ENCODE measurements at regions not wholly inside any gene's neighbourhood (a gene's known extent, or its start where the extent isn't known, plus 50 kb on each side); places are given as distances from the start of the nearest gene placed in this dataset.
A peak's percentile ranks its signal among the peaks of the same experiment; 100 is the strongest.

DNA sequence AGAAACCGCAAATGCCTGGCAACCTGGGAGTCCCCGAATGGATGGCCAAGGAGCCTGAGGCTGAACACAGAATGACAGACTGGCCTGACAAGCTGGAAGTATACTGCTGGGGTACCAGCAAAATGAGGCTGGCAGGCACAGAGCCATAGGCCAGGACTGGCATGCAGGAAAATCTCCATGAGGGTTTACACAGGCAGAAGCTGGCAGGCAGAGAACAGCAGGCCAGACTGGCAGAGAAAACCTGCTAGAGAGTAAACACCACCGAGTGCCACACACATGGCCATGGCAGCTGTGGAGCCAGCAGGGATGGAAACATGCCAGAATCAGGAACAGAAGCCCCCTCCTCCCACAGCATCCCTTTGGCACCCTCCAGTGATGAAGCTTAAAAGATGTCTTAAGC, 63.4 kb downstream of the CRPPA start:
- DNase-seq (ENCODE audit: extremely low read depth, low read depth), result no peak
- no peak overlapping the region for H3K4me3 ChIP-seq (replicated peaks; ENCODE audit: low read depth, low read length)
- TF ChIP-seq, protein P1, sequence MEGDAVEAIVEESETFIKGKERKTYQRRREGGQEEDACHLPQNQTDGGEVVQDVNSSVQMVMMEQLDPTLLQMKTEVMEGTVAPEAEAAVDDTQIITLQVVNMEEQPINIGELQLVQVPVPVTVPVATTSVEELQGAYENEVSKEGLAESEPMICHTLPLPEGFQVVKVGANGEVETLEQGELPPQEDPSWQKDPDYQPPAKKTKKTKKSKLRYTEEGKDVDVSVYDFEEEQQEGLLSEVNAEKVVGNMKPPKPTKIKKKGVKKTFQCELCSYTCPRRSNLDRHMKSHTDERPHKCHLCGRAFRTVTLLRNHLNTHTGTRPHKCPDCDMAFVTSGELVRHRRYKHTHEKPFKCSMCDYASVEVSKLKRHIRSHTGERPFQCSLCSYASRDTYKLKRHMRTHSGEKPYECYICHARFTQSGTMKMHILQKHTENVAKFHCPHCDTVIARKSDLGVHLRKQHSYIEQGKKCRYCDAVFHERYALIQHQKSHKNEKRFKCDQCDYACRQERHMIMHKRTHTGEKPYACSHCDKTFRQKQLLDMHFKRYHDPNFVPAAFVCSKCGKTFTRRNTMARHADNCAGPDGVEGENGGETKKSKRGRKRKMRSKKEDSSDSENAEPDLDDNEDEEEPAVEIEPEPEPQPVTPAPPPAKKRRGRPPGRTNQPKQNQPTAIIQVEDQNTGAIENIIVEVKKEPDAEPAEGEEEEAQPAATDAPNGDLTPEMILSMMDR (IDR thresholded peaks at IDR 0.05; ENCODE audit: low read depth, low read length, missing control alignments), result no peak

DNA sequence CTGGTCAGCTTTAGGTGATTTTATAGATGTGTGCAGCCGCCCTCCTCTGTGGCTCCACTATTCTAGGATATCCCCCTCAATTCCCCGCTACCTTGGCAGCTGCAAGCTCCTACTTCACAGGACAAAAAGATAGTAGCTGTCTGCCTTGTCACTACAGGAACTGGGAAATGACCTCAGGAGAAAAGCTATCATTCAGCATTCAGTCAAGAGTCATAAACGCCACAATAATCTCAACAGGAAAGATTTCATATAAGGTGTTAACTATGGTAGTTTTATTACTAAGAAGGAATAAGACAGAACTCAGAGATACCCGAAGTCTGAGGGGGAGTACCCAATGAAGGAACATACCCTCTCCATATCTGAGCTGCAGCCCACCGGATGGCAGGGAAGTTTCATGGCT, 63.9 kb downstream of the CRPPA start:
- TF ChIP-seq, protein P1 (IDR thresholded peaks at IDR 0.05; ENCODE audit: low read depth, low read length, missing control alignments), result no peak
- no peak for DNase-seq (ENCODE audit: extremely low read depth, low read depth)
- no peak overlapping the region for H3K4me3 ChIP-seq (replicated peaks; ENCODE audit: low read depth, low read length)

DNA sequence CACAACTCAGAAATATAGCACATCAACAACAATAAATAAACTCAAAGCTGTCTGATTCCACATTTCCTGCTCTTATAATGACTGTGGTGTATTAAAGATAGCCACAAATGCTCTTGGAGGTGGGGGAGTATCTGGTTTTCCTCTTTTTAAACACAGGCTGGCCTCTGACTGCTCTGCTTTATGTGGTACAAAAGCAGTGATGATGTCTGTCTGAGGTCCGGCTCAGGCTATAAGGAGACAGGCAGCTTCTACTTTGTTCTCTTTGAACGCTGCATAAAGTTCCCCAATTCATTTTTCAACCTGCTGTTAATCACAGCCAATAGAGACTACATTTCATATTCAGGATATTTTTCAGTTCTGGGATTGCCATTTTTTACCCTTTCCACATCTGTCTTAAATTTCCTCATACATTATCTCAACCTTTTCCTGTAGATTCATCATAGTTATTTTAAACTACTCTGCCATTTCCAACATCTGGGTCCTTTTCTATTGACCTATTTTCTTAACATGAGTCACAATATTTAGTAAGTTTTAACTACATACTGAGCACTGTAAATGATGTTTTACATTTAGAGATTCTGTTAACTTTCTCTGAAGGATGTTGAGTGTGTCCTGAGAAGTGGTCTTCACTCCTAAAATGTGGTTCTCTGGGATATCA, 64.9 kb downstream of the CRPPA start:
- DNase-seq (ENCODE audit: extremely low read depth, low read depth), result peak; percentile 36
- no peak overlapping the region for H3K4me3 ChIP-seq (replicated peaks; ENCODE audit: low read depth, low read length)
- TF ChIP-seq, protein P1 (IDR thresholded peaks at IDR 0.05; ENCODE audit: low read depth, low read length, missing control alignments), result no peak

DNA sequence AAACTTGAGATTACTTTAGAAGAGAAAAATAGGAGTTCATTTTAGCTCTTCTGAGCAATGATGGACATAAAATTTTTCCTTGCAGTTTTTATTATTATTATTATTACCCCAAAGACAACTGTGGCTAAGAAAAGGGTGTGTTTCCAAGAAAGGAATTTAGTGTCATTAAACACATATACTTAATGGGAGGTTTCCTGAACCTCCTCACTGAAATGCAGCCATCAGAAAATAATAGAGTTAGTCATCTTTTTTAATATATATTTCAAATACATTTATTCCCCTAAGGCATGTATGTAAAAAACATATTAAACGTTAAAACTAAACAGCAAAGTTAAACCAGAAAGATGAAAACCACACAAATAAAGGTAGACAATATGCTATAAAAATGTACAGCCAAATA, 66.8 kb downstream of the CRPPA start:
- DNase-seq (ENCODE audit: extremely low read depth, low read depth), result no peak
- TF ChIP-seq, protein P1 (IDR thresholded peaks at IDR 0.05; ENCODE audit: low read depth, low read length, missing control alignments), result no peak
- H3K4me3 ChIP-seq (replicated peaks; ENCODE audit: low read depth, low read length), result no peak overlapping the region

DNA sequence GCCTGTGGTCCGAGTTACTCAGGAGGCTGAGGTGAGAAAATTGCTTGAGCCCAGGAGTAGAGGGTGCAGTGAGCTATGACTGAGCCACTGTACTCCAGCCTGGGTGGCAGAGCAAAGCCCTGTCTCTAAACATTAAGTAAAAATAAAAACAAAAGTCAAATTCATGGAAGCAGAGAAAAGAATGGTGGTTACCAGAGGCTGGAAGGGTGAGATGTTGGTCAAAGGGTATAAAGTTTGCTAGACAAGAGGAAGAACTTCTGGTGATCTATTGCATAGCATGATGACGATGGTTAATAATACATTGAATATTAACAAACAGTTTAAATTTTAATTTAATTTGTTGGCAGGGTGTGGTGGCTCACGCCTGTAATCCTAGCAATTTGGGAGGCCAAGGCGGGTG, 68.1 kb downstream of the CRPPA start:
- DNase-seq (ENCODE audit: extremely low read depth, low read depth), result no peak
- H3K4me3 ChIP-seq (replicated peaks; ENCODE audit: low read depth, low read length), result no peak overlapping the region
- TF ChIP-seq, protein P1 (IDR thresholded peaks at IDR 0.05; ENCODE audit: low read depth, low read length, missing control alignments), result no peak

DNA sequence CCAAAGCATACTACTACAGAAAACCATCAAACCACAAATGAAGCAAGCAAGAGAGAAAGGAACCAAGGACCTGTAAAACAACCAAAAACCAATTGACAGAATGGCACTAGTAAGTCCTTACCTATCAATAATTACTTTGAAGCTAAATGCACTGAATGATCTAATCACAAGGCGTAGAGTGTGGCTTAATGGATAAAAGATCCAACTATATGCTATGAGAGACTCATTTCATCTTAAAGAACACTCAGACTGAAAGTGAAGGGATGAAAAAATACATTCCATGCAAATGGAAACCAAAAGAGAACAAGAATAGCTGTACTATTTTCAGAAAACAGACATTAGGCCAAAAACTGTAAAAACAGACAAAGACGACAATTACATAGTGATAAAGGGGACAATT, 70.7 kb downstream of the CRPPA start:
- no peak for DNase-seq (ENCODE audit: extremely low read depth, low read depth)
- TF ChIP-seq, protein P1 (IDR thresholded peaks at IDR 0.05; ENCODE audit: low read depth, low read length, missing control alignments), result no peak
- no peak overlapping the region for H3K4me3 ChIP-seq (replicated peaks; ENCODE audit: low read depth, low read length)

DNA sequence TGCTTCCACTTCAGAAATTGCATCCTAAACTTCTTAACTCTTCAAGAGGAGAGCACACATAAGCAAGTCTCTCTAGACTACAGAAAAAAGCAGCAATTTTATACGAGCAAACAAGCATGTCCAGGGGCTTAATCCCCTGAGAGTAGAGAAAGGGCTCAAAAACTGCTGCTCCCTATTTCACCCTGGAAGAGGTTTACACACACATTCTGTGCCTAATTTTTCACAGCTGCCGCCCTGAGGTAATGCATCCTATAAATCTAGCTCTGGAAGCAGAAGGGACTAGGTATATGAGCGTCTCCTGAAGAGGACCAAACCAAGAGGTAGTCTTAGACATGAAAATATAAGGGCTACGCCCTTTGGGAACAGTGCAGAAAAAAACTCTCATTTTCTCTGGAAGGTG, 73.1 kb downstream of the CRPPA start:
- no peak overlapping the region for H3K4me3 ChIP-seq (replicated peaks; ENCODE audit: low read depth, low read length)
- DNase-seq (ENCODE audit: extremely low read depth, low read depth), result no peak

More for the DNA sequence above, 73.1 kb downstream of the CRPPA start:
- TF ChIP-seq, protein P1 (IDR thresholded peaks at IDR 0.05; ENCODE audit: low read depth, low read length, missing control alignments), result no peak

All from HFF-Myc (cell line).